GM21423 (cell line): ENCODE measurements at regions not wholly inside any gene's neighbourhood (a gene's known extent, or its start where the extent isn't known, plus 50 kb on each side); places are given as distances from the start of the nearest gene placed in this dataset.
"Not testable (repeated sequence)": the region's sequence is repeated elsewhere in the genome, so short reads cannot be mapped to it uniquely, and the experiment has no call there.

ENCODE experiments used
- ATAC-seq: cut with Tn5 transposase; IDR thresholded peaks from one replicate; pipeline ENCODE4 v1.9.1; 2021; ENCODE audit warnings: mild to moderate bottlenecking, moderate library complexity; ENCODE audit not compliant: unreplicated experiment

DNA sequence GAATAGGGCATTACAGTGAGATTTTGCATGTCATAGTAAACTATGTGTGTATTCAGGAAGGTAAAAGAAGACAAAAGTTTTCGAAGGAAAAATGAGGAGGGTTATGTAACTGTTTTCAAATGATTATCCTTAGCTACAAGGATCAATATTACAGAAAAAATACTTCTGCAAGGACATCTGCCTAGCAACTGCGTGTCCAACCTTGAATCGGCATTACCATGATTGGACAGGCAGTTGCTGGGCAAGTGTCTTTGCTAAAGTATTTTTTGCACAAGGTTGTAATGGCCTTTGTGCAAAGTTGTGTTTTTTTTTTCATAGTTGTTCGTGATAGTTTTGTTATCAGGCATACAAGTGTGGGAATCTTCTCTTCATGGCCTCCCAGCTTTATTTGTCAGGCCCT, 136.8 kb downstream of the FASLG start:
- no peak for ATAC-seq

DNA sequence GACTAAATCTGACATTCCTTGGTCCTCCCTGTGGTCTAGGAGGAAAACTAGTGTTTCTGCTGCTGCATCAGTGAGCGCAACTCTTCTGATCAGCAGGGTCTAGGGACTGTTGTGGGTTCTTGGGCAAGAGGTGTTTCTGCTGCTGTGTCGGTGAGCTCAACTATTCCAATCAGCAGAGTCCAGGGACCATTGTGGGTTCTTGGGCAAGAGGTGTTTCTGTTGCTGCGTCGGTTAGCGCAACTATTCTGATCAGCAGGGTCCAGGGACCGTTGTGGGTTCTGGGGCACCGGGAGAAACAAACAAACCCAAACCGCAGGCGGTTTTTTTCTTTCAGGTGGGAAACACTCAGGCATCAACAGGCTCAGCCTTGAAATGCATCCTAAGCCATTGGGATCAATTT, 140.9 kb downstream of the FASLG start:
- ATAC-seq: not testable (repeated sequence)

GRCh38 chr1:172801771-172802322, 142.9 kb downstream of the FASLG start:
- ATAC-seq: no peak

DNA sequence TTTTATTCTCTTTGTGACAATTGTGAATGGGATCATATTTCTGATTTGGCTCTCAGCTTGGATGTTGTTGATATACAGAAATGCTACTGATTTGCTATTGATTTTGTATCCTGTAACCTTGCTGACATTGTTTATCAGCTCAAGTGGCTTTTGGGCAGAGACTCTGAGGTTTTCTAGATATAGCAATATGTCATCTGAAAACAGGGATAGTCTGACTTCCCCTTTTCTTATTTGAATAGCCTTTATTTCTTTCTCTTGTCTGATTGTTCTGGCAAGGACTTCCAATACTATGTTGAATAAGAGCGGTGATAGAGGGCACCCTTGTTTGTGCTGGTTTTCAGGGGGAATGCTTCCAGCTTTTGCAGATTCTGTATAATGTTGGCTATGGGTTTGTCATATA, 150.8 kb downstream of the FASLG start:
- no peak for ATAC-seq

DNA sequence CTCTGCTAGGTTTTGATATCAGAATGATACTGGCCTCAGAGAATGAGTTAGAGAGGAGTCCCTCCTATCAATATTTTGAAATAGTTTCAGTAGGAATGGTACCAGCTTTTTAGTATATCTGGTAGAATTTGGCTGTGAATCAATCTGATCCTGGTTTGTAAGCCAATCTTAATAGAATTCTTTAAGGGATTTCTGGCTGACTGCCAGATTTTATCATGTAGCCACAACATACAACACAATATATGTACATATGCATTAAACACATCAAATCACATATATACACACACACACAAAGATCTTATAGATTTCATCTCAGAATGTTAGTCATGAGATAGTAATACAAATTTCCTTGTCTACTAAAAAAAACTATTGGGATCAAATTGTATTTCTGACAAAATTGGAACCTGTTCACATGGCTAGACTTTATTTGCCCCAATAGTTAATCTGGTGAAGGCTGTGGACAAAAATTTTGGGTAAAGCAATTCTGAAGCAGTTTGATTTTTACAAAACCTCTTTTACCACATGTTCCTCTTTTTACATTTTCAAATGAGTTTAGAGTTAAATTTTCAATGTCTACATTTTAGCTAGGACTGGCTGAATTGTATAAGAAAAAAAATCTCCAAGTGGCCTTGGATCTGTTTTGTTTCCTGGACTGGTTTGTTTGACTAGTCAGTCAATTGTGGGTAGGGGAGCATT, 151.7 kb downstream of the FASLG start:
- no peak for ATAC-seq

GRCh38 chr1:172811694-172812093, 152.8 kb downstream of the FASLG start:
- ATAC-seq: no peak

DNA sequence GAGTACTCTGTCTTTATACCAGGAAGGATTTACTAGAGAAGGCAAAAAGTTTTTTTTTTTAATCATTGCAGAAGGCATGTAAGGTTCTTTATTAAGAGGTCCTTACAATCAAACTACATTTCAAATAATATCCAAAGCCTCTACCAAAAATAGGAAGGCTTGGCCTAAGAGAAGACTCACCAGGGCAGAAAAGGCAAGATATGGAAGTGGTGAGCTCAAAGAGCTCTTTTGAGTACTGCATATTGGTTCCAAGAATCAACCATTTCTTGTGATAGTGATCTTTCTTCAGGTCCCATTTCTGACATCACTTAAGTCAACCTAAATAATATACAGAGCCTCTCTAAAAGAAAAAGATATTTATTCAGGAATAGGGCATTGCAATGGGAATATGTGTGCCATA, 153.2 kb downstream of the FASLG start:
- ATAC-seq: no peak

- ATAC-seq: no peak
Observed at GRCh38 chr1:172813330-172813729, 154.4 kb downstream of the FASLG start.

DNA sequence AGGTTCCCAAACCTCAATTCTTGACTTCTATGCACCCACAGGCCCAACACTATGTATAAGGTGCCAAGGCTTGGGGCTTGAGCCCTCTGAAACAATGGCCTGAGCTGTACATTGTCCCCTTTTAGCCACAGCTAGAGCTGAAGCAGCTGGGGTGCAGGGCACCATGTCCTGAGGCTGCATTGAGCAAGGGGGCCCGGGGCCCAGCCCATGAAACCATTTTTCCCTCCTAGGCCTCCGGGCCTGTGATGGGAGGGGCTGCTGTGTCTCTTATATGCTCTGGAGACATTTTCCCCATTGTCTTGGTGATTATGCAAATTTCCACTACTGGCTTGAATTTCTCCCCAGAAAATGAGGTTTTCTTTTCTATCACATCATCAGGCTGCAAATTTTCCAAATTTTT, 155.5 kb downstream of the FASLG start:
- ATAC-seq: no peak

DNA sequence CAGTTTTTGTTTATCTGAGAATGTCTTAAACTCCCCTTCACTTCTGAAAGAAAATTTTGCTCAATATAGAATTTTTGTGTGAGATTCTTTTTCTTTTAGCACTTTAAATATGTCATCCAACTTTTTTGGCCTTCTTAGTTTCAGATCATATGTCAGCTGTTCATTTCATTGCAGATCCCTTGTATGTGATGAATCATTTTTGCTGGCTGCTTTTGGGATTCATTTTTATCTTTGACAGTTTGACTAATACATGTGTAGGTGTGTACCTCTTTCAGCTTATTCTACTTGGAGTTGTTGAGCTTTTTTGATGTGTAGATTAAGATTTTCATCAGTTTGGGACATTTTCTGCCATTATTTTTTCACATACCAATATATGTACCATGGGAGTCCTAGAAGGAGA, 156.8 kb downstream of the FASLG start:
- no peak for ATAC-seq

- peak; percentile 89 for ATAC-seq
Observed at GRCh38 chr1:172818841-172819527, 160.1 kb downstream of the FASLG start.

GRCh38 chr1:172820475-172821158, 161.7 kb downstream of the FASLG start:
- ATAC-seq: no peak

DNA sequence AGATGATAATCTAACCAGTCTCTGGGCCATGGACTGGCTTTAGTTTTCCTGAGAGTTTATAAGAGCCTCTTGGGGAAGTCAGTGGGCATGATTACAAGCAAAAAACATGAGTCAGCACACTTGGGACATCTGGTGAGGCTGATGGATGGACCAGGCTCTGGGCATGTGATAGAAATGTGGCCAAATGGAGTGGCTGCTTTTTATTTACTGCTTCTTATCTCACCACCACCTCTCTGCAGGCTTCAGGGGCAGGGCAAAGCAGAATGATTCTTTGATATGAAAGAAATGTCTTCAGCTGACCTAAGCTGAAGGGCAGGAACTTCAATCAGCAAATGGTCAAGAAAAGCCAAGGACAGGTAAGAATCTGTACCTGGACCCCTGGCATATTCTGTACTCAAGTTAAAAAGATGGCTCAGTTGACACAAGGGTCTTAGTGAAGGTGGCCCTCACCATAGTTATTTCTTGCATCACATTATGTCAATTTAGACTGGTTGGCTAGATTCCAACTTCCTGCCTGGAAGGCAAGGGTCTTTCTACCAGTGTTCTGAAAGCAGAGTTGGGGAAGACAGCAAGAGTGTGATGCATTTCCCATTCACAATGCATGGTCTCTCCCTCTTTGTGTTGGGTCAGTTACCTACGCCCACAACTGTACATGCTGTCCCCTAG, 162.8 kb downstream of the FASLG start:
- no peak for ATAC-seq

GRCh38 chr1:172822886-172823285, 164.0 kb downstream of the FASLG start:
- no peak for ATAC-seq

DNA sequence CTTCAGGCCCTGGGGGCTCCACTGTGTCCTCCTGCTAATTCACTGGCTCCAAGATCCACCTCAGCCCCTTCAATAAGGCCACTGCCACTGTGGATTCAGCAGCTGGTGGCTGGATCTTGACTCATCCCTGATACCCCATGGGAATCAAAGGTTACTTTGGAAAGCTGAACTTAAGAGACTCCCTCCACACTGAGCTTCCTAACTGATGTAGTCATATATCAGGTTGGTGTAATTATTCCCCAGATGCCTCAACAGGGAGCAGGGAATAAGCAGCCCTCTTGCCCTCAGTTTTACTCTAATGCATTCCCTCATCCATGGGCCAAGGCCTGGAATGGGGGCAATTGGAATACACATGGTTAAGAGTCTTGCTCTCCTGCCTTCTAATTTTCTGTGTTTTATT, 164.6 kb downstream of the FASLG start:
- ATAC-seq: no peak

GRCh38 chr1:172824209-172824608, 165.3 kb downstream of the FASLG start:
- no peak for ATAC-seq

GRCh38 chr1:172826096-172826741, 167.3 kb downstream of the FASLG start:
- peak; percentile 48 for ATAC-seq

DNA sequence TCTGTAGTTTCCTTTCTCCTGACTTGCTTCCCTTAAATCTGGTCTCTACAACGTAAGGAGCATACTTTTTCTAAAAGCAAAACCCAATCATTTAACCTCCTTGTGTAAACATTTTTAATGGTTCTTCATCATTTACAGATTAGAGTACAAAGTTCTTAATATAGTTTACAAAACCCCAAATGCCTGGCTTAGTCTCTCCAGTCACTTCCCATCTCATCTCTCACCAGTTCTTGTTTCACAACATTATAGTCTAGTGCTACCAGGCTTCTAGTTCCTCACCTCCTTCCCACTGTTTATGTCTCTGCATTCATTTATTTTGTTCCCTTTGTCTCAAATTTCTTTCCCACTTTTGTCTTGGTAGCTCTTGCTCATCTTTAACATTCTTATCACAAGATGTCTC, 168.4 kb downstream of the FASLG start:
- ATAC-seq: no peak

GRCh38 chr1:172827841-172828240, 168.9 kb downstream of the FASLG start:
- ATAC-seq: no peak

- ATAC-seq: no peak
Observed at GRCh38 chr1:172832006-172832725, 173.3 kb downstream of the FASLG start.
